Activated CD4-positive, alpha-beta T cell treated with anti-CD3 and anti-CD28 coated beads, Interleukin-2, amount 10 ng/mL, durations not matched to agents 7 days and 5 days (primary cell): ENCODE measurements at regions not wholly inside any gene's neighbourhood (a gene's known extent, or its start where the extent isn't known, plus 50 kb on each side); places are given as distances from the start of the nearest gene placed in this dataset.

Experiments
- CTCF ChIA-PET: fragments of 350-600 bp; sonication (Branson Sonifier 250); formaldehyde crosslinking; loops from one replicate; lab custom pipeline; 2021; ENCODE audit warnings: antibody characterized with exemption; lab: Charles Lee
- POLR2A ChIA-PET: fragments of 350-600 bp; sonication (Branson Sonifier 250); formaldehyde crosslinking; loops from one replicate; lab custom pipeline; 2021; ENCODE audit warnings: antibody characterized with exemption; lab: Charles Lee
- DNase-seq: peaks from one replicate; pipeline ENCODE4 v3.0.0-alpha.2; 2020
- H3K27ac Mint-ChIP-seq: one replicate; pipeline ENCODE4 v1.8.0; 2021; ENCODE audit warnings: mild to moderate bottlenecking, moderate library complexity, mixed read lengths
- H3K27me3 Mint-ChIP-seq: one replicate; pipeline ENCODE4 v1.8.0; 2021; ENCODE audit warnings: mixed read lengths
- H3K36me3 Mint-ChIP-seq: one replicate; pipeline ENCODE4 v1.8.0; 2021; ENCODE audit warnings: low read depth, mixed read lengths
- H3K4me1 Mint-ChIP-seq: one replicate; pipeline ENCODE4 v1.8.0; 2021; ENCODE audit warnings: mixed read lengths
- H3K4me3 Mint-ChIP-seq: one replicate; pipeline ENCODE4 v1.8.0; 2021; ENCODE audit warnings: mild to moderate bottlenecking, moderate library complexity, mixed read lengths
- H3K9me3 Mint-ChIP-seq: one replicate; pipeline ENCODE4 v1.8.0; 2021; ENCODE audit warnings: mixed read lengths

DNA sequence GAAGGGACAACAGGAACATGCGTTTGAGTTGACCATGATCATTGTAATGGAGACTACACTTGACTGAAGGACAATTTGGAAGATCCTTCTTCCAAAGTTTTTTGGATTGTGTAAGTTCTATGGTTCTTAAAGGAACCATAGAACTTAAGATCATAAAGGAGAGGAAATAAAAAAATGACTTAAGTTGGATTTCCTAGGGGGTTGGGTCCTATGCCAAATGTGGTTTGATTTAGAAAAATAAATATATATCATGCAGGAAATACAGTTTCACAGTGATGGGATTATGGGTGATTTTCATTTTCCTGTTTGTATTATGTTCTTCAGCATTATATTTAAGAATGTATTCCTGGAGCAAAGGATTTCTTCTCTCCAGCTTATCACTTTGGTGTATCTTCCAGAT is 305.5 kb upstream of the DPH6 start:
- Mint-ChIP-seq H3K36me3 (no peaks in the 10 kb centered on the region), H3K9me3 (no peaks in the 10 kb centered on the region), H3K4me3 (no peak overlapping the region), H3K4me1 (no peaks in the 10 kb centered on the region), H3K27ac (no peak overlapping the region), H3K27me3 (no peaks in the 10 kb centered on the region)
- no peak for DNase-seq
- POLR2A ChIA-PET = no interaction called here
- CTCF ChIA-PET = no interaction called here

DNA sequence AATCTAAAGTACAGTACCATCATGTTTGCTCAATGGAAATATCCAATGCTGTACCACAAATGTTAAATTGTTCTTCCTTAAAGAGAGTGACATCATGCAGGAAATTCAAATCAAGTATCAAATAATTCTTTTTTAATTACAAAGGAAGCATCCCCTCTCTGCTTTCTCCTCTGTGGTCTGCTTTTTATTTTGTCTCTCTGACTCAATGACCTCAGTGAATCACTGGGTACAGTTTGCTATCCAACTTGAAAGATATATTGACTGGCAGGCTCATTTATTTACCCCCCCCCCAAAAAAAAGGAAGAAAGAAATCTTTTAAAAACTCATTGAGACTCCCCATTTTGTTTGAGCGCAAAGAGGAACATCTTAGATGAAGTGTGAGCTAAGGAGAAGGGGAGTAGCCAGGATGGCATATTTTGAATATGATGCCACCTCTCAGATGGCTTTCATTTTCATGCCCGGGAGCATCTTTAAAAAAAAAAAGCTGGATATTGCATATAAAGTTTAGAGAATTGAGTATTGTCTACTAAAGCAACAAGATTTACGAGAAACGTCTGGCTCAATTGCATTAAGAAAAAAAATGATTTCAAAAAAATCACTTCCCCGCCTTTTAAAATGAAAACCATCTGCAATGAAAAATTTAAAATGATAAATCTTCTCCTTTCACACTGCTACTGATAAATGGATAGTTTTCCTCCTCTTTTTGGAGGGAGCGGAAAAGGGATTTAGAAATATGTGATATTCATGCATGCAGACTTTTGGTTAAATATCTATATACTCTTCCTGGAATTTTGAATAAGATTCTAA is 307.1 kb upstream of the DPH6 start:
- DNase-seq = no peak
- ChIA-PET CTCF (interaction anchor here (0.6 kb wide), 1 partner anchor 290 kb away, joined by 3 read pairs; no protein-coding TSS in a partner anchor), POLR2A (no interaction called here)
- no peaks in the 10 kb centered on the region for H3K9me3 Mint-ChIP-seq
- H3K36me3 Mint-ChIP-seq = no peaks in the 10 kb centered on the region
- no peaks in the 10 kb centered on the region for H3K27me3 Mint-ChIP-seq
- no peak overlapping the region for H3K27ac Mint-ChIP-seq
- no peaks in the 10 kb centered on the region for H3K4me1 Mint-ChIP-seq
- no peak overlapping the region for H3K4me3 Mint-ChIP-seq

DNA sequence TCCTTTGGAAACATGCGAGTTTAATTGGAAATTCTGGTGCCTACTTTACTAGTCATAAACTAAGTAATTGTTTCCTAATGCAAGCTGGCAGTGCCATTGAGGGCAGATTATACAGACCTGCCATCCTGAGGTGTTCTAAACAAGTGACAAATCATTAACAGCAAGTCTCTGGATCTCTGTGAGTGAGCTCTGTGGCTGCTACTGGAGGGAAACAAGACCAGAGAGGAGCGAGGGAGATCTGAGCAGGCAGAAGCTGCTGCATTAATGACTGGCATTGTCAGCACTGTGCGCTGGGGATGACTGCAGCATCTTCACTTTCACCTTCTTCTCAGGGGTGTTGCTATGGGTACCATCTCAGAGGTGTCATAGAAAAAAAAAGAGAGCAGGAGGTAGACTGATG is 308.4 kb upstream of the DPH6 start:
- no peak overlapping the region for H3K27ac Mint-ChIP-seq
- no peaks in the 10 kb centered on the region for H3K27me3 Mint-ChIP-seq
- H3K4me3 Mint-ChIP-seq = no peak overlapping the region
- no peak for DNase-seq
- ChIA-PET POLR2A (no interaction called here), CTCF (interaction anchor here (0.5 kb wide), 1 partner anchor 1213 kb away, joined by 3 read pairs; no protein-coding TSS in a partner anchor)
- H3K4me1 Mint-ChIP-seq = no peaks in the 10 kb centered on the region
- H3K9me3 Mint-ChIP-seq = no peaks in the 10 kb centered on the region
- no peaks in the 10 kb centered on the region for H3K36me3 Mint-ChIP-seq

DNA sequence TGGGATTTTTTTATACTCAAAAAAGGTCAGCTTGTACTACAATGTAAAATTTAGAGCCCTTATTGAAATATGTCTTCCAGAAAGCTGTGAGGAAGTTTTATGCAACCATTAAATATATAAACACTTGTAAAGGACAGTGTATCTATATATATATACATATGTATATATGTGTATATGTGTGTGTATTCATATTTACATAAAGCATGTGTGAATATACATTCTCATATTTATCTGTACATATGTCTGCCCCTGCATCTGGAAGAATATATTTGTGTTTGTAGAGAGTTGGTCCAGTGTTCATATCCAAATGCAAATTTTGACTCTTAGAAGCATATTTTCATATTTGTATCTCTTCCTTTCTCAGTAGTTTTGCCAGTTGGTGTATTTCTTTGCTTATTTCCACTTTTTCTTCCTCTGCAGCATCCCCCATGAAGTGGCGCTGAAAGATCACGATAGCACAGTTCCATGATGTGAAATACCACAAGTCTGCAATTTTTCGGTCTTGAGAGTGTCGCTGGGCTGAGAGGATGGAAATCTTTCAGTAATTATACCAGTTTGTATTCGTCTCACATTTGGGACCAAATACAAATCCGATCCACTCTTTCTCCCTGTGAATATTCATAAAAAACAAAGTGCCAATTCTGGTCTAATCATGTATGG is 311.7 kb upstream of the DPH6 start:
- ChIA-PET POLR2A (no interaction called here), CTCF (no interaction called here)
- Mint-ChIP-seq H3K4me1 (no peaks in the 10 kb centered on the region), H3K27ac (no peak overlapping the region), H3K4me3 (no peak overlapping the region), H3K36me3 (no peaks in the 10 kb centered on the region), H3K27me3 (no peaks in the 10 kb centered on the region), H3K9me3 (no peaks in the 10 kb centered on the region)
- no peak for DNase-seq

DNA sequence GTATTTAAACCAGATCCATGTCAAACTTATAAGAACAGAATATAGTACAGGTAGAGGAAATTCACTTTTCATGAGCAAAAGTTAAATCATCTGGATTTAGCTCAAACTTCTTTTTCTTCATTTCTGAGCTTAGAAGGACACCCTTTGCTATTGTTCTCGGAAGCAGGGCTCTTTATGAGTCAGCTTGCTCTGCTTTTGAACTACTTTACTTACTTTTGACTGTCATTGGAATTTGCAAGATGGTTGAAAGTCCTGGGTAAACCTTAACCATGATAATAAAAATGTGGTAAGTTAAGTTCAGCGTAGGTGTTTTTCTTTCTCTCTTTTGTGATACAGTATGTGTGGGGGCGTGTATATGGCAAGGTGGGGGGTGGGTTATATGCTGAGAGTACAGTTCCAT is 312.7 kb upstream of the DPH6 start:
- no peak for DNase-seq
- no peaks in the 10 kb centered on the region for H3K27me3 Mint-ChIP-seq
- H3K4me3 Mint-ChIP-seq = no peak overlapping the region
- no peaks in the 10 kb centered on the region for H3K36me3 Mint-ChIP-seq
- CTCF ChIA-PET = no interaction called here
- H3K27ac Mint-ChIP-seq = no peak overlapping the region
- POLR2A ChIA-PET = no interaction called here
- H3K9me3 Mint-ChIP-seq = no peaks in the 10 kb centered on the region
- H3K4me1 Mint-ChIP-seq = no peaks in the 10 kb centered on the region

DNA sequence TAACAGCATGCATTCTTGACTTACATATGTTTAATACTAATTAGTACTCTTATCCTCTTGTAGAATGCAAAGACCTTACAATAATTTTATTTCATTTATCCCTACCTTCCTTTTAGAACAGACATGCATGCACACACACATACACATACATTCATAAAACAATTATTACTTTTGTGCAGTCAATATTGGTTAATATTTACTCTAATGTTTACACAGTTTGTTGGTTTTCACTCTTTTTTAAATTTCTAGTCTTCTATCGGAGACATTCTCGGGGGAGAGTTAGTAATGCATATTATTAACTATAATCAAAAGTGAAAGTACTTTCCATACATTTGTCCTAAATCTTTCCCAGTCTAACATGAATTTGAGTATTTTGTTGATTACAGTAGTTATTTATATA is 317.7 kb upstream of the DPH6 start:
- POLR2A ChIA-PET = no interaction called here
- no peak for DNase-seq
- H3K36me3 Mint-ChIP-seq = no peaks in the 10 kb centered on the region
- H3K27ac Mint-ChIP-seq = no peak overlapping the region
- CTCF ChIA-PET = no interaction called here
- H3K4me1 Mint-ChIP-seq = no peaks in the 10 kb centered on the region
- H3K9me3 Mint-ChIP-seq = no peaks in the 10 kb centered on the region
- no peak overlapping the region for H3K4me3 Mint-ChIP-seq
- H3K27me3 Mint-ChIP-seq = no peaks in the 10 kb centered on the region

DNA sequence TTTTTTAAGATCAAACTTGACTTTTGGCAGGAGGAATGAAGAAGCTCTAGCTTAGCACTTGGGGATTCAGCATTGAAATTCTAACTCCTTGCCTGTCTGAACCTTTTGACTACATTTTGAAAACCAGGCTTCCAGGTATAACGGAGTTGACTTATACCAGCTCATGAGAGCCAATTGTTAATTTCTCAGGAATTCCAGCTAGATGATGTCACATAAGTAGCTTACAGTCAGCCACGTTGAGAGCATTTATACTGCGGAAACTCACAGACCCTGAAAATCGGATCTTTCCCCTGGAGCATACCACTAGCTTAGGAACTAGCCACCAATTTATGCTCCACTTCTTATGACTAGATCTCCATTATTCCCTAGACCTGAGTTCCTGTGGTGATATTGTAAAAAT is 321.4 kb upstream of the DPH6 start:
- no peaks in the 10 kb centered on the region for H3K36me3 Mint-ChIP-seq
- no peaks in the 10 kb centered on the region for H3K27me3 Mint-ChIP-seq
- no peaks in the 10 kb centered on the region for H3K4me1 Mint-ChIP-seq
- H3K27ac Mint-ChIP-seq = no peak overlapping the region
- H3K9me3 Mint-ChIP-seq = no peaks in the 10 kb centered on the region
- POLR2A ChIA-PET = no interaction called here
- CTCF ChIA-PET = no interaction called here
- no peak overlapping the region for H3K4me3 Mint-ChIP-seq
- no peak for DNase-seq

DNA sequence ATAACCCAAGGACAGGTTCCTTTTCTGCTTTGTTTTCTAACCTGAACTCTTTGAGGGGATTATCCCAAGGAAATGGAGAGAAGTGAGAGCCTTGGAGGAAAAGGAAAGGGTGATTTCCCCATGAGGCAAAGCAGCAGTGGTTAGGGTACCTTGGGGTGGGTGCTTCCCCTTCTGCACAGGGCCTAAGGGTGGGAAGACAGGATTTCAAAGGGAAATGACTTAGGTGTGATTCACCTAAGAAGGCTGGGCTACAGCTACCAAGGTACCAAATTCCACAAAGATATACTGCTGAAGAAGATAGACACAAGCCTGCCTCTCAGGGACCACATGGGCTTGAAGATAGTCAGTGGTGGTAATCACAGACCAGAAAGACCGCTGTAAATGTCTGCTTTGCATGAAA is 325.3 kb upstream of the DPH6 start:
- H3K27ac Mint-ChIP-seq = no peak overlapping the region
- no peaks in the 10 kb centered on the region for H3K36me3 Mint-ChIP-seq
- no peaks in the 10 kb centered on the region for H3K9me3 Mint-ChIP-seq
- DNase-seq = no peak
- H3K4me1 Mint-ChIP-seq = no peaks in the 10 kb centered on the region
- no peaks in the 10 kb centered on the region for H3K27me3 Mint-ChIP-seq
- ChIA-PET CTCF (no interaction called here), POLR2A (no interaction called here)
- no peak overlapping the region for H3K4me3 Mint-ChIP-seq

DNA sequence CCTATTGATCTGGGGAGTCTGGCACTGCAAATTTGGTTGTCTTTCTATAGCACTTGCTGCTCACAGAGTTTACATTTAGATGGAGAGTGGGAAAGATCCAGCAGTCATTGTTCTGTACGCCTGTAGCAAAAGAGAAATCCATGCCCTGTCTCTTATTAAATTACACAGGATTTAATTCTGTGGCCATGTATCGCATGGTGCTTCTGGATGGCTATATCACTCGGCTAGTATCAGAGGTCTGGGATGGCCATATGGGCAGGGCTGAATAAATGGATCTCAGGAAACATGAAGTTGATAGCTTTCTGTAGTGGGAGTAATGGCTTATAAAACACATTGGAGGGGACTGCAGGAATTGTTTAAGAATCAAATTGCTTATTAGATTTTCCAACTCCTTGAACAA is 325.8 kb upstream of the DPH6 start:
- POLR2A ChIA-PET = no interaction called here
- no peaks in the 10 kb centered on the region for H3K27me3 Mint-ChIP-seq

DNA sequence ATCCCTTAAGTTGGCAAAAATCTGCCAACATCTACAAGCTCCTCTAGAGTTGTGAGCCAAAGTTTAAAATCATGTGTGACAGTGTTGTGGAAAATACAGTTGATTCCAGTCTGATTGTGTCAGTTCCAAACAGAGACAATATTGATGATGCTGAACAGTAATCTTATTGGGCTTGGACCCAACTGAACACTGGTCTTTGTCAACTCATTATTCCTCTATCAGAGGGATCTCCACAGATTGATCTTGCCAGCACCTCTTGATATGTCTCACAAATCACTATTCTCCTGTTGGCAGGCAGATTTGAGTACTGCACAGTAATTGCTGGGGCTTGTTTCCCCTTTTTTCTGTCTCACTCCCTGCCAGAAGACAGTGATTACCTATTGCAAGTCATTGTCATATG is 326.6 kb upstream of the DPH6 start:
- no peaks in the 10 kb centered on the region for H3K4me1 Mint-ChIP-seq
- no peak overlapping the region for H3K27ac Mint-ChIP-seq
- no peak overlapping the region for H3K4me3 Mint-ChIP-seq
- DNase-seq = no peak
- POLR2A ChIA-PET = no interaction called here
- H3K36me3 Mint-ChIP-seq = no peaks in the 10 kb centered on the region
- no peaks in the 10 kb centered on the region for H3K27me3 Mint-ChIP-seq
- CTCF ChIA-PET = no interaction called here
- no peaks in the 10 kb centered on the region for H3K9me3 Mint-ChIP-seq

More for the DNA sequence above, 325.8 kb upstream of the DPH6 start:
- Mint-ChIP-seq H3K27ac (no peak overlapping the region), H3K36me3 (no peaks in the 10 kb centered on the region), H3K4me3 (no peak overlapping the region), H3K9me3 (no peaks in the 10 kb centered on the region), H3K4me1 (no peaks in the 10 kb centered on the region)
- DNase-seq = no peak
- CTCF ChIA-PET = no interaction called here

DNA sequence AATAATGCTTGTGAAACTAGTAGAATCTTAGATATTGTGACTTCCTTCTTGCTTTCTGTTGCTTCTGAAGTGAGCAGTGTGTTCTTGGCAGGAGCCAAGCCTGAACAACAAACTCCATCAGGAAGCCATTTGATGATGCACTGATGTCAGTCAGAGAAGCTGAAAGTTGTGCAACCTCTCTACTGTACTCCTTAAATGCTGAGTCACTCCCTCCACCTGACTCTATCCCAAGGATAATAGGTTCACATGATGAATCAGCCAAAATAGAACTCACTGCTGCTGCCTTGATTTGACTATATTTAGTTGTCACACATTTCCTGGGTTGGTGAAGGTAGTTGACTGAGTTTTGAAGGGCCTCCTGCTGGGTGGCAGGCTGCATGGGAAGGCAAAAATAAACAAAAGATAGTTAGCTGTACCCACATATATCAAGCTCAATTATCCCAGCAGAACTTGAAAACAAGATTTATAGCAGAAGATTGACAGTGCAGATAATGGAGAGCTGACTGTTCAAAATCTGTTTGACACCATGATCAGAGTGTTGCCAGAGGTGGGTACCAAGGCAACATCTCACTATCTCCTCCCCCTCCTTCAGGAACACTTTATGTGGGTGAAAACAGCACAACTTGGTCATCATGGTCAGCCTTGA is 328.4 kb upstream of the DPH6 start:
- H3K36me3 Mint-ChIP-seq = no peaks in the 10 kb centered on the region

DNA sequence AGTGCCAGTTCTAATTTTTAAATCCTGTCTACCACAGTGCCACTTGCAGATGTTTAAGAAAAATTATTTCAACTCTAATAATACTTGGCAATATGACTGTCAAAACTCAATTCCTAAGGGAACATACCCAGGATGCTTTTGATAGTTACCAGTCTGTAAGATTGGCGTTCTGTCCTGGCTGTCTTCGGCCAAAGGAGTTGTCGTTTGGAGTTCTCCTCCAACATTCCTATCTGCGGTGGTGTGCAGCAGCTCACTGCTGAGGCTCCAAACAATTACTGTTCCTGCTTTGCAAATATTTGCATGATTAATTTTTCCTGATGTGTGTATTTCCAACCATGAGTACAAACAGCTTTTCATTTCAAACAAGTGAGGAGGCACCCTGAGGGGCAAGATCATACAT is 330.8 kb upstream of the DPH6 start:
- CTCF ChIA-PET = no interaction called here
- Mint-ChIP-seq H3K27ac (no peak overlapping the region), H3K4me1 (no peaks in the 10 kb centered on the region), H3K27me3 (no peaks in the 10 kb centered on the region), H3K9me3 (peaks cover 6% of the 10 kb centered on the region), H3K4me3 (no peak overlapping the region), H3K36me3 (no peaks in the 10 kb centered on the region)
- DNase-seq = no peak
- POLR2A ChIA-PET = no interaction called here

More for the DNA sequence above, 328.4 kb upstream of the DPH6 start:
- no peak overlapping the region for H3K4me3 Mint-ChIP-seq
- POLR2A ChIA-PET = no interaction called here
- H3K27me3 Mint-ChIP-seq = no peaks in the 10 kb centered on the region
- H3K27ac Mint-ChIP-seq = no peak overlapping the region
- H3K9me3 Mint-ChIP-seq = peaks cover 6% of the 10 kb centered on the region
- no peak for DNase-seq
- CTCF ChIA-PET = no interaction called here
- H3K4me1 Mint-ChIP-seq = no peaks in the 10 kb centered on the region

DNA sequence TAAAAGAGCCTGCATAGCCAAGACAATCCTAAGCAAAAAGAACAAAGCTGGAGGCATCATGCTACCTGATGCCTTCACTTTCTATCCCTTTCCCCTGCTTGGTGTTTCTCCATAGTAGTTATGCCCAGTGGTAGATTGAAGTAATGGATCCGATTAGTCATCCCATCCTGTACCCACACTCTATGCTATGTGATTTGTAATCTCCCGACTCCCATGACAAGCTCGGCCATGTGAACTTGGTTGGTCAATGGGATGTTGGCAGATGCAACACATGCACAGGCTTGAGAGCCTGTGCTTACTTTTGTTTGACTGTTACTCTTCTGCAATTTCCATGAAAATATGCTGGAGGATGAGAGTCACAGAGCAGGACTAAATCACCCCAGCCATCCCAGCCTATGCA is 334.9 kb upstream of the DPH6 start:
- ChIA-PET CTCF (no interaction called here), POLR2A (no interaction called here)
- Mint-ChIP-seq H3K27me3 (no peaks in the 10 kb centered on the region), H3K27ac (no peak overlapping the region), H3K36me3 (no peaks in the 10 kb centered on the region), H3K4me3 (no peak overlapping the region), H3K4me1 (no peaks in the 10 kb centered on the region), H3K9me3 (peaks cover 6% of the 10 kb centered on the region)
- DNase-seq = no peak
